Nephron (organoid): ENCODE measurements at regions not wholly inside any gene's neighbourhood (a gene's known extent, or its start where the extent isn't known, plus 50 kb on each side); places are given as distances from the start of the nearest gene placed in this dataset.

Source experiments
- H3K27ac Mint-ChIP-seq, 3 experiments: 2 replicates each; pipeline ENCODE4 v1.8.0; 2020; ENCODE audit warnings: mixed read lengths in 3 of 3, mild to moderate bottlenecking in 2 of 3, moderate library complexity in 1 of 3
- H3K27me3 Mint-ChIP-seq: 2 replicates; pipeline ENCODE4 v1.8.0; 2021; ENCODE audit warnings: low read depth, mild to moderate bottlenecking, moderate library complexity, mixed read lengths
- H3K36me3 Mint-ChIP-seq: 2 replicates; pipeline ENCODE4 v1.8.0; 2020; ENCODE audit warnings: low read depth, mixed read lengths
- H3K4me1 Mint-ChIP-seq: 2 replicates; pipeline ENCODE4 v1.8.0; 2020; ENCODE audit warnings: mixed read lengths
- H3K4me3 Mint-ChIP-seq, 3 experiments: 2 replicates each; pipeline ENCODE4 v1.8.0; 2020; ENCODE audit warnings: mild to moderate bottlenecking in 3 of 3, mixed read lengths in 3 of 3, moderate library complexity in 2 of 3
- H3K9me3 Mint-ChIP-seq: 2 replicates; pipeline ENCODE4 v1.8.0; 2020; ENCODE audit warnings: mixed read lengths
- CTCF ChIP-seq, 3 experiments: fragments of 200-600 bp; sonication (generic); IDR thresholded peaks; one replicate each; pipeline ENCODE4 v1.5.0; 2021; ENCODE audit warnings: antibody characterized with exemption in 3 of 3; ENCODE audit not compliant: unreplicated experiment in 3 of 3

GRCh38 chr5:2333291-2333690, 418.2 kb downstream of the IRX2 start:
- no peak for TF ChIP-seq CTCF (IDR thresholded peaks at IDR 0.05; ENCODE audit: unreplicated experiment in 3 of 3)
- Mint-ChIP-seq H3K9me3 (no peaks in the 10 kb centered on the region), H3K4me3 (no peak overlapping the region), H3K27ac (no peak overlapping the region), H3K36me3 (no peaks in the 10 kb centered on the region), H3K4me1 (no peaks in the 10 kb centered on the region), H3K27me3 (peaks cover 35% of the 10 kb centered on the region)

- Mint-ChIP-seq H3K36me3 (no peaks in the 10 kb centered on the region), H3K4me1 (no peaks in the 10 kb centered on the region), H3K27ac (no peak overlapping the region), H3K4me3 (no peak overlapping the region), H3K27me3 (peaks cover 32% of the 10 kb centered on the region), H3K9me3 (no peaks in the 10 kb centered on the region)
- no peak for TF ChIP-seq CTCF (IDR thresholded peaks at IDR 0.05; ENCODE audit: unreplicated experiment in 3 of 3)
Observed at GRCh38 chr5:2332521-2332920, 419.0 kb downstream of the IRX2 start.

- Mint-ChIP-seq H3K27ac (no peak overlapping the region), H3K4me1 (peaks cover 10% of the 10 kb centered on the region)
Observed at GRCh38 chr5:2330325-2331130, 420.9 kb downstream of the IRX2 start.

GRCh38 chr5:2329741-2330140, 421.7 kb downstream of the IRX2 start:
- H3K27me3 Mint-ChIP-seq: peaks cover 31% of the 10 kb centered on the region
- no peak overlapping the region for H3K27ac Mint-ChIP-seq
- H3K4me1 Mint-ChIP-seq: peaks cover 15% of the 10 kb centered on the region
- no peak overlapping the region for H3K4me3 Mint-ChIP-seq
- no peaks in the 10 kb centered on the region for H3K9me3 Mint-ChIP-seq
- TF ChIP-seq CTCF (IDR thresholded peaks at IDR 0.05; ENCODE audit: unreplicated experiment in 3 of 3): no peak
- no peaks in the 10 kb centered on the region for H3K36me3 Mint-ChIP-seq

More at GRCh38 chr5:2330325-2331130, 420.9 kb downstream of the IRX2 start:
- Mint-ChIP-seq H3K9me3 (no peaks in the 10 kb centered on the region), H3K4me3 (no peak overlapping the region), H3K36me3 (no peaks in the 10 kb centered on the region), H3K27me3 (peaks cover 34% of the 10 kb centered on the region)
- TF ChIP-seq CTCF (IDR thresholded peaks at IDR 0.05; ENCODE audit: unreplicated experiment in 3 of 3): no peak

GRCh38 chr5:2326601-2327000, 424.9 kb downstream of the IRX2 start:
- Mint-ChIP-seq H3K27me3 (peaks cover 21% of the 10 kb centered on the region), H3K27ac (no peak overlapping the region), H3K9me3 (no peaks in the 10 kb centered on the region), H3K36me3 (no peaks in the 10 kb centered on the region), H3K4me1 (peaks cover 15% of the 10 kb centered on the region), H3K4me3 (no peak overlapping the region)
- TF ChIP-seq CTCF (IDR thresholded peaks at IDR 0.05; ENCODE audit: unreplicated experiment in 3 of 3): no peak

- TF ChIP-seq CTCF (IDR thresholded peaks at IDR 0.05; ENCODE audit: unreplicated experiment in 3 of 3): no peak
- Mint-ChIP-seq H3K27me3 (peaks cover 29% of the 10 kb centered on the region), H3K4me3 (no peak overlapping the region), H3K4me1 (peaks cover 15% of the 10 kb centered on the region), H3K27ac (no peak overlapping the region), H3K36me3 (no peaks in the 10 kb centered on the region), H3K9me3 (no peaks in the 10 kb centered on the region)
Observed at GRCh38 chr5:2324788-2325187, 426.7 kb downstream of the IRX2 start.
